DND-41 (cell line): ENCODE measurements at regions not wholly inside any gene's neighbourhood (a gene's known extent, or its start where the extent isn't known, plus 50 kb on each side); places are given as distances from the start of the nearest gene placed in this dataset.
"Not testable (repeated sequence)": the region's sequence is repeated elsewhere in the genome, so short reads cannot be mapped to it uniquely, and the experiment has no call there.

Experiments used
- ATAC-seq: fragments of 200-7000 bp; cut with Tn5 transposase; 3 replicates; pipeline ENCODE4 v1.9.1; 2021; ENCODE audit warnings: low read depth; ENCODE audit not compliant: insufficient read depth
- DNase-seq: peaks from one replicate; pipeline ENCODE4 v3.0.0-alpha.2; 2020
- H2AFZ ChIP-seq: 2 replicates; pipeline ENCODE4 v1.6.0; 2012; ENCODE audit warnings: low read depth, low read length
- H3K27ac ChIP-seq: 2 replicates; pipeline ENCODE4 v1.5.1; 2012; ENCODE audit warnings: low read length, inconsistent platforms
- H3K27me3 ChIP-seq: fragments of 200-600 bp; sonication (generic); 2 replicates; pipeline ENCODE4 v1.6.0; 2012; ENCODE audit warnings: low read length, mild to moderate bottlenecking, inconsistent platforms; ENCODE audit not compliant: insufficient read depth, poor library complexity
- H3K36me3 ChIP-seq: 2 replicates; pipeline ENCODE4 v1.5.1; 2012; ENCODE audit warnings: low read length, inconsistent platforms; ENCODE audit not compliant: insufficient read depth
- H3K4me1 ChIP-seq: 2 replicates; pipeline ENCODE4 v1.5.1; 2012; ENCODE audit warnings: mild to moderate bottlenecking, low read length; ENCODE audit not compliant: insufficient read depth
- H3K4me2 ChIP-seq: 2 replicates; pipeline ENCODE4 v1.6.0; 2012; ENCODE audit warnings: mild to moderate bottlenecking, moderate library complexity, low read length, inconsistent platforms; ENCODE audit not compliant: insufficient read depth
- H3K4me3 ChIP-seq, 2 experiments: fragments of 200-600 bp in 1 of 2; shearing (Covaris generic) in 1 of 2; 2 replicates each; pipeline ENCODE4 v1.5.1; 2012 to 2016; ENCODE audit warnings: inconsistent platforms in 2 of 2, low read length in 2 of 2, mild to moderate bottlenecking in 2 of 2, low read depth in 1 of 2, moderate library complexity in 1 of 2
- H3K79me2 ChIP-seq: 2 replicates; pipeline ENCODE4 v1.6.0; 2012; ENCODE audit warnings: low read length, inconsistent platforms; ENCODE audit not compliant: insufficient read depth
- H3K9ac ChIP-seq: 2 replicates; pipeline ENCODE4 v1.6.0; 2012; ENCODE audit warnings: low read depth, mild to moderate bottlenecking, inconsistent platforms, low read length, moderate library complexity
- H3K9me3 ChIP-seq: 2 replicates; pipeline ENCODE4 v1.5.1; 2012; ENCODE audit warnings: low read length, moderate library complexity, mild to moderate bottlenecking, inconsistent platforms; ENCODE audit not compliant: insufficient read depth, severe bottlenecking
- H4K20me1 ChIP-seq: 2 replicates; pipeline ENCODE4 v1.6.0; 2012; ENCODE audit warnings: low read length; ENCODE audit not compliant: insufficient read depth
- CTCF ChIP-seq: IDR thresholded peaks from 2 replicates; pipeline ENCODE4 v1.5.1; 2012; ENCODE audit warnings: borderline replicate concordance, low read length, moderate library complexity, mild to moderate bottlenecking; ENCODE audit not compliant: poor library complexity, severe bottlenecking; ENCODE audit errors: extremely low read depth
- EZH2 ChIP-seq: IDR thresholded peaks from 3 replicates; pipeline ENCODE4 v1.6.1; 2012; ENCODE audit warnings: borderline replicate concordance, low read depth, mild to moderate bottlenecking, moderate library complexity, low read length, inconsistent platforms; ENCODE audit not compliant: severe bottlenecking

- no peak overlapping the region for H3K27ac ChIP-seq
- no peaks in the 10 kb centered on the region for H3K27me3 ChIP-seq
- ATAC-seq (no peak), DNase-seq (no peak)
- no peak overlapping the region for H2AFZ ChIP-seq
- H3K4me1 ChIP-seq = no peaks in the 10 kb centered on the region
- H3K9me3 ChIP-seq = no peaks in the 10 kb centered on the region
- H3K9ac ChIP-seq = no peak overlapping the region
- TF ChIP-seq EZH2 = no peak
- TF ChIP-seq CTCF = no peak
- H3K79me2 ChIP-seq = no peaks in the 10 kb centered on the region
- no peak overlapping the region for H3K4me3 ChIP-seq
- H3K36me3 ChIP-seq = no peaks in the 10 kb centered on the region
- no peak overlapping the region for H3K4me2 ChIP-seq
- no peaks in the 10 kb centered on the region for H4K20me1 ChIP-seq
Observed at GRCh38 chr4:72761368-72762038, 192.5 kb upstream of the ADAMTS3 start.

GRCh38 chr4:72753414-72753813, 184.4 kb upstream of the ADAMTS3 start:
- not testable (repeated sequence) for H3K9me3 ChIP-seq, H4K20me1 ChIP-seq, H2AFZ ChIP-seq, H3K4me2 ChIP-seq, H3K27me3 ChIP-seq, ATAC-seq, DNase-seq, H3K9ac ChIP-seq, H3K27ac ChIP-seq, H3K36me3 ChIP-seq, H3K4me1 ChIP-seq, H3K4me3 ChIP-seq, H3K79me2 ChIP-seq

GRCh38 chr4:72744103-72744725, 175.2 kb upstream of the ADAMTS3 start:
- Histone ChIP-seq H2AFZ (no peak overlapping the region), H3K4me3 (no peak overlapping the region), H3K4me2 (no peak overlapping the region), H3K9me3 (no peaks in the 10 kb centered on the region), H3K9ac (no peak overlapping the region), H3K27me3 (no peaks in the 10 kb centered on the region), H3K27ac (no peak overlapping the region), H3K4me1 (no peaks in the 10 kb centered on the region), H4K20me1 (no peaks in the 10 kb centered on the region), H3K79me2 (no peaks in the 10 kb centered on the region), H3K36me3 (no peaks in the 10 kb centered on the region)
- no peak for DNase-seq
- no peak for TF ChIP-seq EZH2
- TF ChIP-seq CTCF = no peak
- no peak for ATAC-seq

GRCh38 chr4:72743078-72743477, 174.1 kb upstream of the ADAMTS3 start:
- DNase-seq = no peak
- Histone ChIP-seq H4K20me1 (no peaks in the 10 kb centered on the region), H3K27ac (no peak overlapping the region), H3K27me3 (no peaks in the 10 kb centered on the region), H3K4me1 (no peaks in the 10 kb centered on the region), H3K4me3 (no peak overlapping the region), H3K36me3 (no peaks in the 10 kb centered on the region), H2AFZ (no peak overlapping the region), H3K9ac (no peak overlapping the region), H3K4me2 (no peak overlapping the region), H3K9me3 (no peaks in the 10 kb centered on the region), H3K79me2 (no peaks in the 10 kb centered on the region)
- ATAC-seq = 0 out of 3 replicates have a peak, but pooled peaks have one; percentile 22
- TF ChIP-seq EZH2 (no peak), CTCF (no peak)
